G401.6 (cell line): ENCODE measurements at regions not wholly inside any gene's neighbourhood (a gene's known extent, or its start where the extent isn't known, plus 50 kb on each side); places are given as distances from the start of the nearest gene placed in this dataset.
"Not testable (repeated sequence)": the region's sequence is repeated elsewhere in the genome, so short reads cannot be mapped to it uniquely, and the experiment has no call there.

Source experiments
- FAIRE-seq: peaks from 2 replicates; lab custom pipeline; 2012; peaks lifted over from hg19 to GRCh38; lab: Jason Lieb, UNC

GRCh38 chr13:50485979-50486935 is 357.2 kb downstream of the DLEU7 start:
- FAIRE-seq: no peak

- FAIRE-seq: no peak
These were observed 349.8 kb downstream of the DLEU7 start for GRCh38 chr13:50493683-50494082.

DNA sequence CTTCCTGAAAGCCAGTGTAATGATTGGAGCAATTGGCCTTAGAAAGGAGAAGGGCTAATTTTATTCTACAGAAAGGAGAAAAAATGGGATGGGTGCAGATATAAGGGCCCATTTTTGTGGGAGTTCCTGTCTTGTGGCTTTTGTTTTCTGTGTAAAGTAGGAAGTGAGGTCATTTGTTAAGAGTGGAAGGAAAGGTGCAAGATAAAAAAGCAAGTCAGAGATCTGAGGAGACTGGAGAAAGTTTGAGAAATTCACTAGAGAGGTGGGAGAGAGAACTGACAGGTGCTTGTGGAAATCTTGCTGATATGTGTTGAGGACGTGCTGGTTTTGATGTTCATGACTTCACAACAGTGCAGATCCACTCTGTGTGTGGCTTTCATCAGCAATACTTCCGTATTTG is 349.4 kb downstream of the DLEU7 start:
- FAIRE-seq: no peak

GRCh38 chr13:50503212-50503611 is 340.3 kb downstream of the DLEU7 start:
- FAIRE-seq: not testable (repeated sequence)

DNA sequence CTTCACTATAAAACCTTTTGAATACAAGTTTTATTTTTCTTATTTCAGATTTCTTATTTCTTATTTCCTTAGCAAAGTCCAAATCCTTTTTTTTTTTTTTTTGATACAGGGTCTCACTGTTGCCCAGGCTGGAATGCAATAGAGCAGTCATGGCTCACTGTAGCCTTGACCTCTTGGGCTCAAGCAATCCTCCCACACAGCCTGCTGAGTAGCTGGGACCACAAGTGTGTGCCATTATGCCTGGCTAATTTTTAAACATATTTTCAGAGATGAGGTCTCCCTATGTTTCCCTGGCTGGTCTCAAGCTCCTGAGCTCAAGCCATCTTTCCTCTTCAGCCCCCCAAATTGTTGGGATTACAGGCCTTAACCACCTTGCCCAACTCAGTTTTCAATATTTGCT is 334.3 kb downstream of the DLEU7 start:
- no peak for FAIRE-seq

- FAIRE-seq: no peak
These were observed 333.6 kb downstream of the DLEU7 start for GRCh38 chr13:50509771-50510441.

DNA sequence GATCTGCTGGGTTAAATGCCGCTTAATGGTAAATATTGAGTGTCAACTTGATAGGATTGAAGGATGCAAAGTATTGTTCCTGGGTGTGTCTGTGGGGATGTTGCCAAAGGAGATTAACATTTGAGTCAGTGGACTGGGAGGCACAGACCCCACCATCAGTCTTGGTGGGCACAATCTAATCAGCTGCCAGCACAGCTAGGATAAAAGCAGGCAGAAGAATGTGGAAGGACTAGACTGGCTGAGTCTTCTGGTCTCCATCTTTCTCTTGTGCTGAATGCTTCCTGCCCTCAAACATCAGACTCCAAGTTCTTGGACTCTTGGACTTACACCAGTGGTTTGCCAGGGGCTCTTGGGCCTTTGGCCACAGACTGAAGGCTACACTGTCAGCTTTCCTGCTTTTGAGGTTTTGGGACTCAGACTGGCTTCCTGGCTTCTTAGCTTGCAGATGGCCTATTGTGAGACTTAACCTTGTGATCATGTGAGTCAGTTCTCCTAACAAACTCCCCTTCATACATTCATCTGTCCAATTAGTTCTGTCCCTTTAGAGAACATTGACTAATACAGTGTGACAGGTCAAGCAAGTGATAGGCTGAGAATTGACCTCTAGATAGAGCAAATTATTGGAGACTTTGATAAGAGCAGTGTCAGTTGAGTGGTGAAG is 332.5 kb downstream of the DLEU7 start:
- not testable (repeated sequence) for FAIRE-seq

- no peak for FAIRE-seq
These were observed 331.6 kb downstream of the DLEU7 start for GRCh38 chr13:50511877-50512341.

- no peak for FAIRE-seq
These were observed 330.8 kb downstream of the DLEU7 start for GRCh38 chr13:50512474-50513299.

- FAIRE-seq: no peak
These were observed 330.1 kb downstream of the DLEU7 start for GRCh38 chr13:50513300-50513877.

DNA sequence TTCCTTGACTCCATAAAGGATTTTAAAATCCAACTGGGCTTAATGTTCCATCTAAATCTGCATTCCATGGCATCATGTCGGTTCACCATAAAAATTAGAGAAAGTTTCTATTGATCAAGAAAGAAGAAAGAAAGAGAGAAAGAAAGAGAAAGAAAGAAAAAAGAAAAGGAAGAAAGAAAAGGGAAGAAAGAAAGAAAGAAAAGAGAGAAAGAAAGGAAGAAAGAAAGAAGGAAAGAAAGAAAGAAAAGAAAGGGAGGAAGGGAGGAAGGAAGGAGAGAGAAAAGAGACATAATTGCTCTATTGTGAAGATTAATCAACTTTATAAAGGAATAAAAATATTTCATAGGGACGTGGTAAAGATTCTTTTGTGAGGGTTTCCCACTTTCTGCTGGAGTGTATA is 329.2 kb downstream of the DLEU7 start:
- no peak for FAIRE-seq

DNA sequence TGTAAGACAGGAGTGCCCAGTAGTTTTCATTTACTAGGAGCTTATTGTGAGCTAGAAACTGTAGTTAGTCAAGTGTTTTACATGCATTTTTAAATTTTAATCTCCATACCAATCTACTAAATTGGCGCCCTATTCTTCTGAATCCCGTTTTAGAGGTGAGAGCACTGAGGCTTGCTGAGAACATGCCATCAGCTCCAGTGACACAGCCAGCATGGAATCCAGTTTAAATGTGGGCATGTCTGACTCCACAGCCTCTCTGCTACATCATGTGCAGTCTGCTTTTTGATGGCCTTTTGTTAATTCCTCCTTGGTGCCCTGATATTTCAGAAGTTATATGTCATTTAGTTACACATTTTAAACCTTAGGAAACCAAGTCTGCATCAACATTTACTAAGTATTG is 325.4 kb downstream of the DLEU7 start:
- FAIRE-seq: no peak

- FAIRE-seq: no peak
These were observed 324.7 kb downstream of the DLEU7 start for GRCh38 chr13:50518781-50519201.

DNA sequence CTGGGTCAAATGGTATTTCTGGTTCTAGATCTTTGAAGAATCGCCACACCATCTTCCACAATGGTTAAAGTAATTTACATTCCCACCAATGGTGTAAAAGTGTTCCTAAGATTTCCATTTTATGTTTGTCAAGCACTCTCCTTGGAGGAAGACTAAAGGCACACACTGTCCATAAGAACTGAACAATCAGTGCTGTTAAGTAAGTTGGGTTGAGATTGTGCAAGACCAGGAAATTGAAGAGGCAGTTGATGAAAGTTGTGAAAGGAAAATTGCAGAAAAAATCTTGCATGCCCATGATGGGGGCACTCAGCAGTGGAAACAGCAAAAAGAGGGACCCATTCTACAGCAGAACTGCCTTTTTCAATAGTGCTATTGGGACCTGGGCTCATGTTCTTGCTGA is 323.6 kb downstream of the DLEU7 start:
- no peak for FAIRE-seq

DNA sequence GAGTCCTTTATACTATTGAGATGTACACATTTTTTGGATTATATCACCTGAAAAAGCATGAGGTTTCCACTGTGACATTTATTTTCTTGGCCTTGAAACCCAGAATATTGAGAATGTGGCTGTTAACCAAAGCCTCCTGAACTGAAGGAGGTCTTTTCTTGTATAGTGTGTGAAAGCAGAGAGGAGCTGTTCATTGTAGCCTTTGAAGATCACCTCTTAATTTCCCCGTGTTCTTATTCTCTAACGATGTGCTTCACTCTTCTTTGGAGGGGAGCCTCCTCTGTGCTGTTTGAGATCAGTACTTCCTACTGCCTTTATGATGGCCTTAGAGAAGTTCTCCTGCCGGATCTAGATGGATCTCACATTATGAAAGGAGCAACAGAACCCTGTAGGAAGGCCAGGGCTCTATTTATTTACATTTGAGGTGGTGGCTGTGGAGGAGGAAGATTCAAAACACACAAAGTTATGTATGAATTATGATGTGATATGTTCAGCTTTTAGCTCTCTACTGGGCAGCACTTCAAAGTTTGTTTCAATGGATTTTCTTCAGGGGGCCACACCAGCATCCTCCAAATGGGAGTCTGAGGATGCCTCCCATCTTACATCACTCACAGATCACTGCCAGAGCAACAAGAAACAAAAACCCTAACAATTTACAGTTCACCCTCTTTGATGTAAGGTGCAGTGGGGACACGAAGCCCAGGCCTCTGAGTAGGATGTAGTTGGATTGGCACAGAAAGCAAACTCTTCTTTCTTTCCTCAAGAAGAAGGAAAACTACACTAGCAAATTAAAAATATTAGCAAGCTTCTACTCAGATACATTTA is 322.3 kb downstream of the DLEU7 start:
- FAIRE-seq: no peak

GRCh38 chr13:50521831-50522149 is 321.7 kb downstream of the DLEU7 start:
- no peak for FAIRE-seq

DNA sequence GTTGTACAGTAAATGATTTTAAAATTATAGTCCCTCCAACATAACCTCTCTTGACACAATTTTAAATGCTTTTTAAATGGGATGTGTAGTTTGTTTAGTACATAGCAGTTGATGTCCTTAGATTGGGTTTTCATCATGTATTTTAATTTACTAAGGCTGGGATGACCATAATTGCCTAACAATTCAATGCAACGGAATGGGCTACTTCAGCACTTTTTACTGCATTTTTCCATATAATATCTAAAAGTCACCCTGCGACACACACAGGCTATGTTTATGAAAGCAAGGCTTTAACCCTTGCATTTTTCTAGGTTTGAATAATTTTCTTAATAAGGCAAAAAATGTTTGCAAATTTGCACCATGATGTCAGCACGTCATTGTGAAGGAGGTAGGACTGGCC is 321.0 kb downstream of the DLEU7 start:
- no peak for FAIRE-seq

DNA sequence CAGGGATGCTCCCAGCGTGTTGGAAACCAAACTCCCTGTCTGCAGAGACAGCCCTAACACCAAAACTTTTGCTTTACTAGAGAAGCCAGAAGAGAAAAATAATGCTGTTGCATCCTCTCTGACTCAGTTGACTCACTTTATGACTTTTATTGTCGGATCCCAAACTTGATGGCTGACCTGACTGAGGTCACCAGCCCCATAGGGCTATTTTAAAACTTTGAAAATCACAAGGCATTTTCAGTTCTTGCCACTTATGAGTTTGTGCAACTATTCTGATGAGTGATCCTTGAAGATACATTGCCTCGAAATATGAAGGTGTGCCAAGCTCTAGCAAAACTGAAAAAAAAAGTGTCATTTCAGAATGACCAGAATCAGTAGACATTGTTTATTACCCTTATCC is 320.2 kb downstream of the DLEU7 start:
- FAIRE-seq: no peak

DNA sequence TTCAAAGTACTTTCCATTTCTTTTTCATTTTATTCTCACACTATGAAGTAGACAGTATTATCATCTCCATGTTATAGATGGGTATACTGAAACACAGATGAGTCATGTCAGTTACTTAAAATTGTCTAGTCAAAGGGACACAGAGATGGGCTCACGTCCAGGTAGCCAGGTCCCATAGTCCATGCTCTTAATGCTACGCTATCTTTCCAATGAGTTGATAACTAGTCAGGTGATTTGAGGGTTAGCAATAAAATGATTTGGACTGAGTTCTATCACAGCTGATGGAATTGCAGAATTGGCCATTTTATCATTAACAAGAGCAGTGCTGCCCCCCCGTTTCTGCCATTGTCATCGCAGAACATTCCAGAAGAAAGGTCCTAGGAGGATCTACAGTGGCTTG is 318.9 kb downstream of the DLEU7 start:
- no peak for FAIRE-seq

DNA sequence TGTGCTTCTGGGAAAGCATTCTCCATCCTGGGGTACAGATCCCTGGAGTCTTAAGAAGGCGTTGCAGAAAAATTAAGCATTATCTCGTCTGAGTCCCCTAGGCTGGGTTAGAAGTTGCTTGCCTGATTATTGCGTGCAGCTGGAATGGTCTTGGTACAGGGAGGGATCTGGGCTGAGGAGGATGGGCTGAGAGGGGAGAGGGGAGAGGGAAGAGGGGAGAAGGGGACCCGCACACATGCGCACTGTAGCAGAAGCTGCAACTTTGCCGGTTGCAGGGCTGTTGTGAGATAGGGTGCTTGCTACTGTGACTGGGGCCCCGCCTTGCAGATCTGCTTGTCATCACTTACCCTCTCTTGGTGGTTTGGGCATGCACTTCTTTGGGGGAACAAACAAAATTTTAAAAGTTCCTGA is 316.8 kb downstream of the DLEU7 start:
- no peak for FAIRE-seq

DNA sequence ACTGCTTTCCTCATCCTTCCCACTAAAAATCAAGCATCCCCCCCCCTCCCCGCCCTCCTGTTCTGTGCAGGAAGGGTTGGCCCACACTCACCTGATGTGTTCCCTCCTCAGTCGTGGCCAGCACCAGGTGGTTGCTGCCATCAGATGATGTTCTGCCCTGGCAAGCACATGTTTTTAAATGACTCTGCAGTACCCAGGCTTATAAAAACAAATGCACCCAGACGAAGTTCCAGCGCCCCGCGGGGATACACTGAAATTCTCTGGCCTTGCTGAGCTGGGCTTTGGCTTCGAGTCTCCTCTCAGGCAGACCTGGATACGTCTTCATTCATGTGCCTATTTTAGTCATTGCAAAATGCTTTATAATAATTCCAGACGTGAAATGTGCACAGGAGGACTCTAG is 316.3 kb downstream of the DLEU7 start:
- FAIRE-seq: no peak
